Gastrocnemius medialis (tissue), 4 donors: ENCODE measurements at regions not wholly inside any gene's neighbourhood (a gene's known extent, or its start where the extent isn't known, plus 50 kb on each side); places are given as distances from the start of the nearest gene placed in this dataset.

Experiments
- POLR2A ChIP-seq, 2 donors: fragments of 450-650 bp; IDR thresholded peaks; one replicate each; pipeline ENCODE4 v1.6.1; 2017; ENCODE audit warnings: antibody characterized with exemption in 2 of 2, mild to moderate bottlenecking in 2 of 2, moderate library complexity in 2 of 2
- TF ChIP-seq, protein P1 (sequence below), 5 experiments: fragments of 450-650 bp in 3 of 5; fragments of 200-600 bp in 2 of 5; sonication (generic) in 2 of 5; IDR thresholded peaks in 4 of 5; conservative IDR thresholded peaks in 1 of 5; 1 replicate in 4 of 5; 2 replicates in 1 of 5; pipeline ENCODE4 v1.5.1; 2016 to 2019; ENCODE audit warnings: antibody characterized with exemption in 5 of 5, mild to moderate bottlenecking in 3 of 5, moderate library complexity in 3 of 5

DNA sequence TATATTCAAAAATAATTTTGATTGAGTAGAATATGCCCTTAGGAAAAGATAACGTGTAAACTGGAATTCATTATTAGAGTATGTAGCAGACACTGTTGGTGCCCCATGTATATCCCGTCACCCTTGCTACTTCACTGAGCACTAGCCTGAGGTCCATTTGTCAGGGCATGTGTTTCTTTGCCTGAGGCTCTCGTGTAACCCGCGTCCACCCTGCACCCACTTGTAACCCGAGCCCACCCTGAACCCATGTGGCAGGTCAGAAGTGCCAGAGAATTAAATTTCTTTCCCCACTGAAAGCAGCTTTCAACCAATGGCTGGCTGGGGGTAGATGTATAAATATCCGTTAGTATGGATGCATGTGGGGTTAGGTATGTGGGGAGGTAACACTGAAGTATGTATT, 474.2 kb upstream of the ZNF385D start:
- TF ChIP-seq, protein P1, sequence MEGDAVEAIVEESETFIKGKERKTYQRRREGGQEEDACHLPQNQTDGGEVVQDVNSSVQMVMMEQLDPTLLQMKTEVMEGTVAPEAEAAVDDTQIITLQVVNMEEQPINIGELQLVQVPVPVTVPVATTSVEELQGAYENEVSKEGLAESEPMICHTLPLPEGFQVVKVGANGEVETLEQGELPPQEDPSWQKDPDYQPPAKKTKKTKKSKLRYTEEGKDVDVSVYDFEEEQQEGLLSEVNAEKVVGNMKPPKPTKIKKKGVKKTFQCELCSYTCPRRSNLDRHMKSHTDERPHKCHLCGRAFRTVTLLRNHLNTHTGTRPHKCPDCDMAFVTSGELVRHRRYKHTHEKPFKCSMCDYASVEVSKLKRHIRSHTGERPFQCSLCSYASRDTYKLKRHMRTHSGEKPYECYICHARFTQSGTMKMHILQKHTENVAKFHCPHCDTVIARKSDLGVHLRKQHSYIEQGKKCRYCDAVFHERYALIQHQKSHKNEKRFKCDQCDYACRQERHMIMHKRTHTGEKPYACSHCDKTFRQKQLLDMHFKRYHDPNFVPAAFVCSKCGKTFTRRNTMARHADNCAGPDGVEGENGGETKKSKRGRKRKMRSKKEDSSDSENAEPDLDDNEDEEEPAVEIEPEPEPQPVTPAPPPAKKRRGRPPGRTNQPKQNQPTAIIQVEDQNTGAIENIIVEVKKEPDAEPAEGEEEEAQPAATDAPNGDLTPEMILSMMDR (IDR thresholded peaks at IDR 0.05 in 4 of 5, conservative IDR thresholded peaks at IDR 0.05 in 1 of 5) = no peak
- no peak for TF ChIP-seq POLR2A (IDR thresholded peaks at IDR 0.05)
